ENCODE measurements at regions not wholly inside any gene's neighbourhood (a gene's known extent, or its start where the extent isn't known, plus 50 kb on each side); places are given as distances from the start of the nearest gene placed in this dataset.

GRCh38 chr10:53396876-53397275 is 624.3 kb upstream of the MBL2 start:
- TF ChIP-seq GATA3 (IDR thresholded peaks at IDR 0.05; ENCODE audit: borderline replicate concordance) (no peak), CTCF (IDR thresholded peaks at IDR 0.05) (no peak), CHD2 (IDR thresholded peaks at IDR 0.05; ENCODE audit: low read length, partially characterized antibody) (no peak), ESRRA (IDR thresholded peaks at IDR 0.05; ENCODE audit: borderline replicate concordance, low read length) (no peak), MAX (IDR thresholded peaks at IDR 0.05) (no peak), POLR2A (IDR thresholded peaks at IDR 0.05; ENCODE audit: low read length) (no peak), ZFP36 (IDR thresholded peaks at IDR 0.05; ENCODE audit: borderline replicate concordance, partially characterized antibody) (no peak), ZNF302 (CRISPR knock-in tag; IDR thresholded peaks at IDR 0.05) (no peak), JUN (IDR thresholded peaks at IDR 0.05) (no peak), JUNB (IDR thresholded peaks at IDR 0.05) (no peak), NR3C1 (IDR thresholded peaks at IDR 0.05) (no peak), MYC (IDR thresholded peaks at IDR 0.05; ENCODE audit: borderline replicate concordance, low read length) (no peak), NFE2L2 (conservative IDR thresholded peaks at IDR 0.05; ENCODE audit: low read length) (no peak)

Data from A549 (cell line).